GM19324 (cell line): ENCODE measurements at regions not wholly inside any gene's neighbourhood (a gene's known extent, or its start where the extent isn't known, plus 50 kb on each side); places are given as distances from the start of the nearest gene placed in this dataset.
"Not testable (repeated sequence)": the region's sequence is repeated elsewhere in the genome, so short reads cannot be mapped to it uniquely, and the experiment has no call there.

ENCODE experiments used
- ATAC-seq: cut with Tn5 transposase; IDR thresholded peaks from one replicate; pipeline ENCODE4 v1.9.1; 2021; ENCODE audit warnings: mild to moderate bottlenecking, moderate library complexity; ENCODE audit not compliant: unreplicated experiment, low FRiP score

- no peak for ATAC-seq
These were observed 734.3 kb upstream of the MIR17HG start for GRCh38 chr13:90613076-90613795.

GRCh38 chr13:90615236-90615635, 732.3 kb upstream of the MIR17HG start:
- ATAC-seq, result no peak

GRCh38 chr13:90615767-90616166, 731.7 kb upstream of the MIR17HG start:
- no peak for ATAC-seq

GRCh38 chr13:90618133-90618532, 729.4 kb upstream of the MIR17HG start:
- ATAC-seq, result no peak

GRCh38 chr13:90622541-90622940, 724.9 kb upstream of the MIR17HG start:
- ATAC-seq, result no peak

GRCh38 chr13:90623318-90624011, 724.0 kb upstream of the MIR17HG start:
- no peak for ATAC-seq

- ATAC-seq, result no peak
These were observed 719.7 kb upstream of the MIR17HG start for GRCh38 chr13:90627813-90628212.

- no peak for ATAC-seq
These were observed 719.0 kb upstream of the MIR17HG start for GRCh38 chr13:90628471-90628870.

- no peak for ATAC-seq
These were observed 716.8 kb upstream of the MIR17HG start for GRCh38 chr13:90630716-90631115.

GRCh38 chr13:90632184-90632583, 715.3 kb upstream of the MIR17HG start:
- no peak for ATAC-seq

GRCh38 chr13:90633849-90634248, 713.6 kb upstream of the MIR17HG start:
- ATAC-seq, result no peak

- ATAC-seq, result no peak
These were observed 706.5 kb upstream of the MIR17HG start for GRCh38 chr13:90640976-90641375.

- no peak for ATAC-seq
These were observed 705.6 kb upstream of the MIR17HG start for GRCh38 chr13:90641884-90642283.

- no peak for ATAC-seq
These were observed 701.9 kb upstream of the MIR17HG start for GRCh38 chr13:90645582-90645981.

- no peak for ATAC-seq
These were observed 699.0 kb upstream of the MIR17HG start for GRCh38 chr13:90648497-90648896.

GRCh38 chr13:90652036-90652435, 695.5 kb upstream of the MIR17HG start:
- no peak for ATAC-seq

GRCh38 chr13:90654970-90655369, 692.5 kb upstream of the MIR17HG start:
- no peak for ATAC-seq

GRCh38 chr13:90664200-90664599, 683.3 kb upstream of the MIR17HG start:
- ATAC-seq, result not testable (repeated sequence)

- ATAC-seq, result no peak
These were observed 673.7 kb upstream of the MIR17HG start for GRCh38 chr13:90673746-90674145.

GRCh38 chr13:90675129-90675528, 672.4 kb upstream of the MIR17HG start:
- no peak for ATAC-seq

- ATAC-seq, result no peak
These were observed 666.7 kb upstream of the MIR17HG start for GRCh38 chr13:90680826-90681225.

- no peak for ATAC-seq
These were observed 663.8 kb upstream of the MIR17HG start for GRCh38 chr13:90683711-90684131.
